ENCODE measurements at regions not wholly inside any gene's neighbourhood (a gene's known extent, or its start where the extent isn't known, plus 50 kb on each side); places are given as distances from the start of the nearest gene placed in this dataset.

GRCh38 chr18:21997207-21998143 lies 171.9 kb upstream of the GATA6 start:
- no peak for FAIRE-seq

- FAIRE-seq = no peak
Observed at GRCh38 chr18:21998486-21998885, 170.9 kb upstream of the GATA6 start.

- FAIRE-seq = no peak
Observed at GRCh38 chr18:22001912-22002487, 167.4 kb upstream of the GATA6 start.

- no peak for FAIRE-seq
Observed at GRCh38 chr18:22005191-22005841, 164.1 kb upstream of the GATA6 start.

- FAIRE-seq = no peak
Observed at GRCh38 chr18:22006458-22006857, 162.9 kb upstream of the GATA6 start.

GRCh38 chr18:22009242-22009641 lies 160.1 kb upstream of the GATA6 start:
- FAIRE-seq = no peak

- no peak for FAIRE-seq
Observed at GRCh38 chr18:22013993-22014392, 155.4 kb upstream of the GATA6 start.

- FAIRE-seq = no peak
Observed at GRCh38 chr18:22015156-22015555, 154.2 kb upstream of the GATA6 start.

- FAIRE-seq = no peak
Observed at GRCh38 chr18:22018366-22018765, 151.0 kb upstream of the GATA6 start.

GRCh38 chr18:22019193-22019592 lies 150.2 kb upstream of the GATA6 start:
- no peak for FAIRE-seq

- no peak for FAIRE-seq
Observed at GRCh38 chr18:22020127-22020866, 149.1 kb upstream of the GATA6 start.

- no peak for FAIRE-seq
Observed at GRCh38 chr18:22020867-22021370, 148.5 kb upstream of the GATA6 start.

GRCh38 chr18:22021701-22022100 lies 147.7 kb upstream of the GATA6 start:
- no peak for FAIRE-seq

- no peak for FAIRE-seq
Observed at GRCh38 chr18:22024924-22025323, 144.5 kb upstream of the GATA6 start.

GRCh38 chr18:22026362-22026761 lies 143.0 kb upstream of the GATA6 start:
- FAIRE-seq = no peak

GRCh38 chr18:22026889-22027288 lies 142.5 kb upstream of the GATA6 start:
- no peak for FAIRE-seq

GRCh38 chr18:22031611-22032010 lies 137.8 kb upstream of the GATA6 start:
- no peak for FAIRE-seq

GRCh38 chr18:22032392-22032961 lies 136.9 kb upstream of the GATA6 start:
- FAIRE-seq = no peak

- no peak for FAIRE-seq
Observed at GRCh38 chr18:22033085-22033484, 136.3 kb upstream of the GATA6 start.

GRCh38 chr18:22034276-22034675 lies 135.1 kb upstream of the GATA6 start:
- no peak for FAIRE-seq

GRCh38 chr18:22040533-22040932 lies 128.9 kb upstream of the GATA6 start:
- peak; percentile 5 for FAIRE-seq

- FAIRE-seq = no peak
Observed at GRCh38 chr18:22043837-22044236, 125.6 kb upstream of the GATA6 start.

Measured in colon (tissue), 2 donors.